HG03442 (cell line): ENCODE measurements at regions not wholly inside any gene's neighbourhood (a gene's known extent, or its start where the extent isn't known, plus 50 kb on each side); places are given as distances from the start of the nearest gene placed in this dataset.

ENCODE experiments used
- ATAC-seq: cut with Tn5 transposase; IDR thresholded peaks from one replicate; pipeline ENCODE4 v1.9.1; 2021; ENCODE audit warnings: mild to moderate bottlenecking, moderate library complexity; ENCODE audit not compliant: unreplicated experiment

DNA sequence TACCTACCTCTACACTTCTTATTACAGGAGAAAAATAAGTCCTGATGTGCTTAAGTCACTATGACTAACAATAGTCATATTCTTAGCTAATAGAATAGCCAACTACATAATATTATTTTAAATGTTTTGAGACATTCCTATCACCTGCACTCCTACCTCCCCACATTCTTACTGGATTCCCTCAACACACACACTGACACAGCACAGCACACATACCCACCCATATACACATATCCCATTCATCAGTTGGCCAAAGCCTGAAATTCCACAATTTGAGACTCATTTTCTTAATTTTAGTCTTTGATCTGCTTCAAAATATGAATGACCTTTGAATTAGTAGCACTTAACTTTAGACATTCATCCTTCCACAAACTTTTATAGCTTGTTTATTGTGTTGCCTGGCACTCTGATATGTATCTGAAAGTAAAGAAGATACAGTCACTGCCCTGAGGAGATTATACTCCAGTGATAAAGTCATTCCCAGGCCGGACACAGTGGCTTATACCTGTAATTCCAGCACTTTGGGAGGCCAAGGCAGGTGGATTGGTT, 168.3 kb upstream of the RASA1 start:
- ATAC-seq = no peak

- ATAC-seq = no peak
Measured at GRCh38 chr5:87099968-87100367, 167.7 kb upstream of the RASA1 start.

DNA sequence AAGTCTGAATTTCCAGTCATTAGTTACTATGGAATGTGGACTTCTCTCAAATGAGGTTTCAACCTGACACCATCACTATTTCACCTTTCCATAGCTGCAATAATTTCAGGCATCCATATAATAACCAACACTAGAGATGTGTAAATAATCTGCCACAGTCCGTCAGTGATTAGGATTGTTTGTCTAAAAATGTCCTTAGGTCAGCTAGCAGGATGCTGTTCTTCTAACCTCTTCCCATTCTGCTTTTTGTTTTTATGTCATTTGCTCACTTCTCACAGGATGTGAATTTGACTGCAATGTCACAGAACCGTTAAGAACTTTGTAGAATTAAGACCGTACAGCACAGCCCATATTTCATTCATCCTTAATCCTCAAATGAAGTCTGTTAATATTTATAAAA, 166.4 kb upstream of the RASA1 start:
- no peak for ATAC-seq

- no peak for ATAC-seq
Measured at GRCh38 chr5:87102841-87103240, 164.8 kb upstream of the RASA1 start.

DNA sequence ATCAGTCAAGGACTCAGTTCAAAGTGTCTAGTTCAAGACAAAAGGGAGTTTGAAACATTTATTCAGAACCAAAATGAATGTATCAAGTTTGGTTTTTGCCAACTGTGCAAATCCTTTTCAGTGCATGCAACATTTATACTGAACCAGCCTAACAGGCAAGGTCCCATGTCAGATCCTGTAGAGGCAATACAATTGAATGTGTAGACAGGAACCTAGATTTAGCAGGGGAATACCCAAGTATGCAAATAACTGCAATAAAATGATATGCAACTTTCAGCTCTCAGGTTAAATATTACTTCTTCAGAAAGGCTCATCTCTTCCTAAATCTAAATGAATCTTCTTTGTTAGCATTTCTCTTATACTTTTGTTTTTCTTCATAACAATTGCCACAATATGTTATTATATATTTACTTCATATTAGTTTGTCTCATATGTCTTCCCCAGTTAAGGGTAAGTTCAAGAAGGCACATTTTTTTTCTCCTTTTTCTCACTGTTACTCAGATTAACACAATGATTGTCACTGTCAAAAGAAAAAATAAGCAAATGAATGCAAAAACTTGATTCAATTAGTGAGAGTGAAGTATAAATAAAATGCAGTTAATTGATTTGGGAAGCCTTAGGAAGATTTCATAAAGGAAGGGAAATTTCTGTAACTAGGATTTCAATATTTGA, 163.9 kb upstream of the RASA1 start:
- peak; percentile 91 for ATAC-seq

GRCh38 chr5:87105577-87105976, 162.1 kb upstream of the RASA1 start:
- no peak for ATAC-seq

- no peak for ATAC-seq
Measured at GRCh38 chr5:87109746-87110145, 157.9 kb upstream of the RASA1 start.

GRCh38 chr5:87110721-87111120, 157.0 kb upstream of the RASA1 start:
- ATAC-seq = no peak

DNA sequence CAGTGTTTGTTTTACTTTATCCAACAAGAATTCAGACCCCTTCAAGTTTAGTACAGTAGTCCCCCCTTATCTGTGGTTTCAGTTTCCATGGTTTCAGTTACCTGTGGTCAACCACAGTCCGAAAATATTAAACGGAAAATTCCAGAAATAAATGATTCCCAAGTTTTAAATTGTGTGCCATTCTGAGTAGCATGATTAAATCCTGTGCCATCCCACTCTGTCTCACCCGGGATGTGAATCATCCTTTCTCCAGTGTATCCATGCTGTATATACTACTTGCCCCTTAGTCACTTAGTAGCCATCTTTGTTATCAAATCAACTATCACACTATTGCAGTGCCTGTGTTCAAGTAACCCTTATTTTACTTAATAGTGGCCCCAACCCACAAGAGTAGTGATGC, 153.8 kb upstream of the RASA1 start:
- ATAC-seq = no peak

DNA sequence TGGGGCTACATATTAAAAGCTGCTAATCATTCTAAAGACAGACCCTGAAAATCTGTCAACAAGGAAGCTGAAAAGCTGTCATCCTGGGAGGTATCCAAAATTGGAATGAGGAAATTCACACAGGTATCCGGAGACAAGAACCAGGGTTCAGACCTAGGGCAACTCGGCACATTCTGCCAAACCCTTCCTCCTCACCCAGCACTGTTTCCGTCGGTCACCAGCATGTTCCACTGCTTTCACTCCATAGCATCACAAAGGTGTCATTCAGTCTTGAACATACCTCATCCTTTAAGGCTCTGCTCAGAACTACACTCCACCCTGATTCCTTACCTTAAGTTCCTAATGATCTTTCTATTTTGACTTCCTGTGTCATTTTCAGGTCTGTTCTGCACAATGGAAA, 153.1 kb upstream of the RASA1 start:
- no peak for ATAC-seq

DNA sequence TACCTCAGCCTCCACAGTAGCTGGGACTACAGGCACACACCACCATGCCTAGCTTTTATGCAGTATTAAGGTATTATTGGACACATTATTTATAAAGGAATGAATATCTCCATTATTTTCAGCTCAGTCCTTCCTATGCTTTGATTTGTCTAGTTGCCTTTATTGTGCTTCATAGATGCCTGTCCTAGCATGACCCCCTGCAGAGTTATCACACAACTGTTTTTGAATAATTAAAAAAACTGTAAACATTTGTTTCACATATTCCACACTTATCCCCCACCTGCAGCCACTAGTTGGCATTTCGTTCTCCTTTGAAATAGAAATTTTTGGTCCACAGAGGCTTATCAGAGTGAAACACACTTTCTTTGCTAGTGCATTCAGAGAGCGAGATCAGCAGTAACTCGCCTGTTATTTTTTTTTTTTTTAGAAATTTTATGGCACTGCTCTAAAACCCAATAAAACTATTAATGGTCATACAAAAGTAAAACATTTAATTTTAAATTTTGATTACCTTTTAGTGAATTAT, 151.8 kb upstream of the RASA1 start:
- no peak for ATAC-seq

DNA sequence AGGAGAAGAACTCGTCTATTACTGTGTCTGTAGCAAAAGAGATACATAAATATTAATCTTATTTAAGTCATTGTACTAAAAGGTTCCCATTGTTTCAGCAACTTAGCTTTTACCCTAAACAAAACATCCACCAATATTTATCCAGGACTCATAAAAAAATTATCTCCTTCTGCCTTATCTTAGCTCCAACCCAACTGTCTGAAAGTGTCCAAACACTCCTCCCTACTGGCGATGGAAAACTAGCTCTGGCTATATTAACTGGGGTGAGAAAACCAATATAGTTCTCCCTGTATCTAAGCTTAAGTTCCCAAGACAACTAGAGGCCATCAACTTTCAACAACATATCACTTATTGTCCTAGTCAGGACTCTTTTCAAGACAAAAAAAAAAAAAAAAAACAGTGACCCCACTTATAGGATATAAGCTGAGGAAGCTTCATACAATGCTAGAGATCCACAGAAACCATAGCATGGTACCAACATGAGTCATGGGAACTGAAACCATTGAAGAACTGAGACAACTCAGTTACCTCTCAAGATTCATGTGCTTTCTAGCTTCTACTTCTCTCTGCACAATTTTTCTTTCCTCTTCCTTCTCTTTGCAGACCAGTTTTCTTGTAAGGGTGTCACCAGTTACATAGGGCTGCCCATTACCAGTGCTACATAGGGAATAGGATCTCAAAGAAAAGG, 150.7 kb upstream of the RASA1 start:
- peak; percentile 87 for ATAC-seq

DNA sequence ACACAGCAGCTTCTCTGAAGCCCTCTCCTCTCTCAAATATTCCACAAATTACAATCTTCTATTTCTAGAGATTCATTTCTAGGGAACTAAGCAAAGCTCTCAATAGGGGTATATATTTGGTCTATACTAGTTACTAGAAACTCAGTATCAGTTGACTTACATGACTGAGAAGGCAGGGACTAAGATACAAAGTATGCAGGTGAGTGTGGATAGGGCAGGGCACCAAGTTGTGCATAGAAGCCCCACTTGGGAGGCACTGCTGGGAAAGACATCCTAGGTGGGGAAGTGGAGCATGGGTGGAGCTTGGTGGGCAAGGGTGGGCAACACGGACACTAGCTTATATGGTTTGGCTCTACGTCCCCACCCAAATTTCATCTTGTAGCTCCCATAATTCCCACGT, 148.1 kb upstream of the RASA1 start:
- ATAC-seq = no peak

DNA sequence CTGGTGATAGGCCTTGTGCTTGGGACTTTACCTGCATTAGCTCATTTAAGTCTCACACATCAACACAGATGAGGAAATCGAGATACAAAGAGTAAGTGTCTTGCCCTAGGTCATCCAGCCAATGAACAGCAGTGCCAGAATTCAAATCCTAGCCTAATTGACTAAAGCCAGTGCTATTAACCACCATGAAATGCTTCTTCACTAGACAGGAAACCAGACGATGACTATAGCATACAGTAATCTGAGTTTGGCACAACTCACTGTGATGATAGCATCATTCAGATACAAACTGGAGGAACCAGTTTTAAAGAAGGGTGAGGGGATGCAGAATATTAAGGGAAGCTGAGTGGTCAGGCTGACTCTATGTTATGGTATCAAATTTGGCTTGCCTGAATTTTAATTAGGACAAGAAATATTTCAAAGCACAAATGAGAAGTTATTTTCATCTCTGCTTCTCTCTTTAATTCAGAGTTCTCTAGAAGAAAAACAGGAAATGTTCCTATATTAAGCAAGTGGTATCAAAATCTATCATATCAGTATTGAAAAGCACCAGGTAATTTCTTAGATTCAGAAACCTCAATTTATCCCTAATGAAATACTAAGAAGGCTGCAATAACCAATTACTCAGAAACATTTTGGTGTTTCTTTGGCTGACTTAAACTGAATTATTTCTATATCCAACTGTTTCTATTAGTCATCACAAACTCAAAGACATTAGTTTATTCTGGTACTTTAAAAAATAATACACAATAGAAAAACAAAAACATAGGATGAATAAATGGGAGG, 147.0 kb upstream of the RASA1 start:
- ATAC-seq = no peak

- peak; percentile 73 for ATAC-seq
Measured at GRCh38 chr5:87121304-87122150, 146.2 kb upstream of the RASA1 start.

DNA sequence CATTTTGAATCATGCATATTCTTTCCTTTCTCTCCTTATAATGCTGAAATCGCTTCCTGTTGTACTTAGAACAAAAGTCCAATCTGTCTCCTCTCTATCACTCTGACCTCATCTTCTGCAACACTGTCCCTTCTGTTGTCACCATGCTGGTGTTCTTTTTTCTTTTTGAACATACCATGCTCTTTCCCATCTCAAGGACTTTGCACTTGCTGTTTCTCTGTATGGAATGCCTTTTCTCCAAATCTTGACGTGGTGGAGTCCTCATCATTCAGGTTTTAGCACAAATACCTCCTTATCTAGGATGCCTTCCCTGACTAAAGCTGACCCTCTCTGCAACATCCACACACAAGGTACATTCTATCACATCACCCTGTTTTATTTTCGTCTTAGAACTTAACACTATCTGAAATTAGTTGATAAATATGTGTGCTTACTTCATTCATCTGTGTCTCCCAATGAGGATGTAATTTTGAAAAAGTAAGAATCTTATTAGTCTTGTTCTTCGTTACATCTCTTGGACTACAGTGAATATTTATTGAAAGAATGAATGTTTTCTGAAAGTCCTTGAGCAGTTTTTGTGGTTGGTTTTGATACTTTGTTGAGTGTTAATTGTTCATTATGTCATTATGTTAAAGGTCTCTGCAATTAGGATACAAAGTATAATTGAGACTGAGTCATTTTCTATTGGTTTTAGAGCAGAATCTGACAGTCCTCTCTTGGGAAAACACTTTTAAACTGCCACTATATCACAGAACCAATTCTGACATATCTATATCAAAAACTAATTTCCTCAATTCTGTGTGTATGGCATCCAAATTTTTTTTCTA, 145.3 kb upstream of the RASA1 start:
- no peak for ATAC-seq

DNA sequence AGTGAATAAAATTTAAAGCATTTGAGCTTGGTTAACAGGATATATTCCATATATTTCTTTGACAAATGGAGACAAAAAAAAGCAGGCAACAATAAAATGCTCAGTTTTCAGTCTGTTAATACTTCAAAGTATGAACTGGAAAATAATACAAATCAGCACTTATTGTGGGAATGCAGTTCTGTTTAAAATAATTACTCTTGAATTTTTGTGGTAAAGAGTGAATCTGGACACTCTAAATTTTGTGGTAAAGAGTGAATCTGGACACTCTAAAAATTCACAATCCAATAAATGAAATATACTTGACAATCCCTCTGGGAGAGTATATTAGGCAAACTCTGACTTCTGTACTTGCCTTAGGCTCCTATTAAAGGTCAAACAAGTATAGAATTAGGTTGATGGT, 141.9 kb upstream of the RASA1 start:
- ATAC-seq = no peak

GRCh38 chr5:87126869-87127268, 140.8 kb upstream of the RASA1 start:
- ATAC-seq = no peak

DNA sequence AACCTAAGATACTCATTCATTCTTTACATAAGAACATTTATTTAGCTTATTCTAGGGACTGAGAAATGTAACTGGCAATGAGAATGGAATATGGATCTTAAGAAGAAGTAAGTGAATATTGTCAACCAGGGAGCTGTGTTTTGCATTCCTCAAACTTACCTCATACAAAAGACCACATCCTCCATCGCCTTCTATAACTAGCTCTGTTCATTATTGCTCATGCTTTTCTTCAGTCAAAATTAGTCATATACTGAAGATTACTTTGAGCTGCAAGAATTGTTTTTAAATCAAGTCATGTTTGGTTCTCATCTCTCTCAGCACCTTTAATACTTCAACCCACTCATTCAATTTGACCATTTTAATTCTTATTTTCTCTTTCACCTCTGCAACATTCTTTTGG, 140.3 kb upstream of the RASA1 start:
- ATAC-seq = peak; percentile 62
